Fibroblast of skin of right biceps (primary cell): ENCODE measurements at regions not wholly inside any gene's neighbourhood (a gene's known extent, or its start where the extent isn't known, plus 50 kb on each side); places are given as distances from the start of the nearest gene placed in this dataset.

ENCODE experiments used
- DNase-seq: peaks from one replicate; pipeline ENCODE4 v3.0.0-alpha.2; 2013

DNA sequence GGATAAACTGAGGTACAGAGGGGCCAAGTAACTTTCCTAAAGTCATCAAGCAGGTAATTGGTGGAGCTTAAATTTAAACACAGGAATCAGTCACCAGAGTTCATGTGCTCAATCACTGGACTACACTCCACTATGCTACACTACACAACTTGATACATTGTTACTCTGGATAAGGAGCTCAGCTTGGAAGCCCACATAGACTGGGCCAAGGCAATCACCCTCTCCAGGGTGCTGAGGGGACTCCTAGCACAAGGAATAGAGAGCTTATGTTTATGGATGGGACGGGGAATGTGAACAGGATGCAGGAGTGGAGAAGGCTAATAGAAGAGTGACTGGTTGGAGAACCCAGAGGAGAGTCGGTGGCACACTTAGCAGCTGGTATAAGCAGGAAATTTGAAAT lies 113.5 kb upstream of the NFIB start:
- no peak for DNase-seq

DNA sequence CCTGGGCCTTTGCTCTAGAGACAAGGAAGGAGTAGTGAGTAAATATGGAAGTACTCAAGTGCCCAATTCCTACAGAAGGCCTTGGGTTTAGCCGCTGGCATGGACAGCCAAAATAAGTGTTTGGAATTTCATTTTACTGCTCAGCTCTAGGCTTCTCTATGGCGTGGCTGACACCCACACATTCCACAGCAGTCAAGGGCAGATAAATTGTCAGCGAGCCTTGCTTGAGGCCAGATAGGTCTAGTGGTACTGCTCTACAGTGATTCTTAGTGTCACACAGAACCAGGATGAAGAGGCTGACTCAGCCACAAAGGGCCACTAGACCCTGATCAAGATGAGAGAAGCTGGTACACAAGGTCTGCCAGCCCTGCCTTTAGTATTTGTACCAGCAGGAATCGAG lies 111.0 kb upstream of the NFIB start:
- no peak for DNase-seq

- DNase-seq, result no peak
These were observed 110.3 kb upstream of the NFIB start for GRCh38 chr9:14424289-14424688.

- peak; percentile 96 for DNase-seq
These were observed 109.9 kb upstream of the NFIB start for GRCh38 chr9:14423815-14424261.

- DNase-seq, result no peak
These were observed 107.3 kb upstream of the NFIB start for GRCh38 chr9:14421291-14421690.

GRCh38 chr9:14418941-14419937 lies 105.3 kb upstream of the NFIB start:
- DNase-seq, result no peak

DNA sequence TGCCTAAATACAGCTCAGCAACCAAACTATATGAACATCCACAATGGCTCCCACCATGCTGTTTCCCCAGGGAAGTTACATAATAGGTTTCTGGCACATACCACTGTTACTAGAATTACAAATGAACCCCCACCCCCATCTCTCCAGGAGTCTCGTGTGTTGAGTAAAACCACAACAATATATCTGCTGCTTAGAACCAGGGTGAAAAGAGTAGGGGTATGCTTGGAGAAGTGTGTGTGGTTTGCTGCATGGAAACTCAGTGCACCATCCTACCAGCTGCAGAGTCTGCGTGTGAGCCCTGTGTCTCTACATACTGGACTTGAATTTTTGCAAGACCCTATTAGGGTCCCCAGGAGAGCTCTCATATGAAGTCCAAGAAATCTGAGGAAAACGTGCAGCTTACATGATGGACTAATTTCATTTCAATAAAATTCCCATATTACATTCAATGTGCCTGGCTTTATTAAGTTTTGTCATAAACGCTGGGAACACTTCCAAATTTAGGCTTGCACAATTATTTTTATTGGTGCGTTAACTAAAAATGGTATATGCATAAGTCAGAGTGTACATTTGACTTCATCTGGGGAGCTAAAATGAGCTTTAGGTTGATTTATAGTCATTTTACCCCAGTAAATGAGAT lies 104.5 kb upstream of the NFIB start:
- peak; percentile 74 for DNase-seq

DNA sequence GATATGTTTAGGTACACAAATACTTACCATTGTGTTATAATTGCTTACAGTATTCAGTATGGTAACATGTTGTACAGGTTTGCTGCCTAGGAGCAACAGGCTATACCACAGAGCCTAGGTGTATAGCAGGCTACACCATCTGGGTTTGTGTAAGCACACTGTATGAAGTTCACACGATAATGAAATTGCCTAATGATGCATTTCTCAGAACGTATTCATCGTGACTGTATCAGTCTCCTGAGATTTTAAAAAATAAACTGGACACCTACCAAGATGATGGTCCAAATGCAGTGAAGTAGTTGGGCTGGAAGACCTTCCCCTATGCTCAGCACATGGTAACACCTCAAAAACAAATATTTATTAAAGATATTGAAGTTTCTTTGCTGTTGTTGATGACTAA lies 103.3 kb upstream of the NFIB start:
- peak; percentile 67 for DNase-seq

GRCh38 chr9:14415947-14416346 lies 102.0 kb upstream of the NFIB start:
- DNase-seq, result peak; percentile 90

GRCh38 chr9:14413812-14414211 lies 99.9 kb upstream of the NFIB start:
- DNase-seq, result no peak

GRCh38 chr9:14412775-14413174 lies 98.8 kb upstream of the NFIB start:
- no peak for DNase-seq

GRCh38 chr9:14406463-14406862 lies 92.5 kb upstream of the NFIB start:
- no peak for DNase-seq

DNA sequence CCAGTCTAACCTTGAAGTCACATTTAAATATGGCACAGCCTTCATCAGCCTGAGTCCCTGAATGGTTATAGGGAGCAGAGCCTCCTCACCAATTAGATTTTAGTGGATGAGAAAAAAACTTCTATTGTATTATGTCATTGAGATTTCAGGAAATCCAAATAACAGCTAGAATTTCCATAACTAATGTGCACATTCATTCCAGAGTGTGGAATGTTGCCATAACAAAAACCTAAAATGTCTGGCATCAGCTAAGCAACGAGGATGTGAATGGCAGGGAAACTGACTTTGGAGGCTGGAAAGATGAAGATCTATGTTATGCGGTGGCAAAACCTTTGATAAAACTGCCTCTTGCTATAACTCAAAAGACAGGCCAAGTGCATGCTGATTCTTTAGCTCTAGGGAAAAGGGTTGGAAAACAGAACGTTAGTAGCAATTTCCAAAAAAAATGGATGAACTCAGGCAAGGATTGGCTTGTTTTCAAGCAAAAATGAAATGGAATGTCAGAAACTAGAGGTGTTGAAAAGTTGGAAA lies 91.3 kb upstream of the NFIB start:
- DNase-seq, result no peak

DNA sequence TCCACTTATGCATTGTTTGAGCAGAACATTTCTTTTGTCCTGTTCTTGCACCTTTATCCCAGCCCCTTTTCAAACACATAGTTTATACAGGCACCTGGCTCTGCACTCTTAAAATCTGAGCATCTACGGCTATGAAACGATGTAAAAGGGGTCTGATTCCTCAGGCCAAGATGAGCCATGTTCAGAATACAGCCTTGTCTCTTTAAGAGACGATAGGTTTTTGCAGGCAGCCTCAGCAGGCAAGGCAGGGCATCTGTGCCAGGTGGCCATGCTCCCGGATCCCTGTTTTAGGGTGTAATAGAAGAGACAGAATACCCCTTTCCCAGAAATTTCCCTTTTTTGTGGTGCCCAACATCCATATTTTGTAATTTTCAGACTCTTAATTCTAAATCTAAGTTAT lies 89.1 kb upstream of the NFIB start:
- DNase-seq, result no peak

- no peak for DNase-seq
These were observed 88.6 kb upstream of the NFIB start for GRCh38 chr9:14402583-14402982.

- no peak for DNase-seq
These were observed 88.0 kb upstream of the NFIB start for GRCh38 chr9:14401911-14402310.

GRCh38 chr9:14400658-14400995 lies 86.7 kb upstream of the NFIB start:
- peak; percentile 73 for DNase-seq

DNA sequence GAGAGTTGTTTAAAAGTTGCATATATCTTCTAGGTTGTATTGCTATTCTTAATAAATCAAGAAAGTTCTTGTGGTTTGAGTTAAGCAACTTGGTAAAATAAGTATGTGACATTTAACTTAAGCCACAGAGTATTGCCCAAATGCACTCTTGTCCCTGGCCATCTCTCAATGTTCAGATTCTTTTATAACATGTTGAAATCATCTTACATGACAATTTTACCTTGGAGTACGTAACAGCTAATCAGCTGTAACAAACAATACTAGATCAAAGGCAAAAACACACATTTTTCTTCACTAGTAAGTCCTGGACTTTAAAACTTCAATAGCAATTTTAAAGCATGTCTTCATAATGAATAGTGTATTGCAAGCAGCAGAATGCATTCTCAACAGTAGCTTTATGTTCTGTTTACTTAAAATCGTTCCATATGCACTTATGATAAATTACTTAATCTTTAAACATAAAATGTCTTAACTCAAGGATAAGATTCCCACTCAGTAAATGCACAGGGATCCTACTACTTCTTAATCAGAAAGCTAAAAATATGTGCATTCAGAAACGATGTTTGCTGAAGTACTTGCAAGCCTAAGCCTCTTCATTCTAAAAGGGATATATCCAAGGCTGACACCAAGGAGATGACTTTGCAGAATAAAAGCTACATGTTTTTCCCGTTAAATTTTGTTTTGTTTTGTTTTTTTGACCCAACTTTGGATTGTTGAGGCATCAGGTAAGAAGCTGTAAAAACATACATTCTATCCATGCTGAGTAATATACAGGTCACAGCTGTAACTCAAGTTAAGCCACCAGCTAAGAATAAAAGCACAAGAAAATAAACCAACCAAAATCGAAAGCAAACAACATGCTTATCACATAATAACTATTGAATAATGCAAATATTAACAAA lies 86.1 kb upstream of the NFIB start:
- DNase-seq, result no peak

DNA sequence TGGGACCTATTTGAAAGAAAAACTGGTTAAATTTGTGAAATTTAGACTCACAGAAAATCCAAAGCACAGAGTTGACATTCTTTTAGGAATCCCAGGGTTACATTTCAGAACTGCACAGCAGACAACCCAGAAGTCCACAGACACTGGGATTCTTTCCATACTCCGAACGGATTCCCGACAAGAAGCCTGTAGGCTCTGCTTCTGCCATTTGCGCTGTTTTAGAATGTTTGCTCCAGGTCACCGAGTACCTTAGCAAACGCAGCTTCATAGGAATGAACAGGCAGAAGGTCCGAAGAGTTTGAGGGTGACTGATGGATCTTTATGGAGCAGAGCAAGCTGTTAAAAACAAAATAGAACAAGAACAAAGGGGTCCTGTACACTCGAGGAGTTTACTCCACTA lies 84.5 kb upstream of the NFIB start:
- DNase-seq, result no peak

DNA sequence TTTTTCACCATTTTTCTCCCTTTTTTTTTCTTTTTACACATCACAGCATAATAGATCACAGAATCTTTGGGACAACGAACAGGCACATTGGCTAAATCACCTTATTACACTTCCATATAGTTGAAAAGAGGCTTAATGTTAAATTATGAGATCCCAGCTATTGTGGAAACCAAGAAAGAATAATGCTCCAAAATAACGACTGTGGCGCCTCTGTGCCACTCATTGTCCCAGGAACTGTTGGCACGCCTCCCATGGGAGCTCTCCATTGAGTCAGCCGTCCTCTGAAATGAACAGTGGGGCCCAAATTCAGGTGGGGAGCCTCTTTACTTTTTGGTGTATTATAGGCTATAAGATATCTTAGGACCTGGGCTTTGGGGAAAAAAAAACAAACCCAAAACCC lies 82.2 kb upstream of the NFIB start:
- DNase-seq, result no peak

DNA sequence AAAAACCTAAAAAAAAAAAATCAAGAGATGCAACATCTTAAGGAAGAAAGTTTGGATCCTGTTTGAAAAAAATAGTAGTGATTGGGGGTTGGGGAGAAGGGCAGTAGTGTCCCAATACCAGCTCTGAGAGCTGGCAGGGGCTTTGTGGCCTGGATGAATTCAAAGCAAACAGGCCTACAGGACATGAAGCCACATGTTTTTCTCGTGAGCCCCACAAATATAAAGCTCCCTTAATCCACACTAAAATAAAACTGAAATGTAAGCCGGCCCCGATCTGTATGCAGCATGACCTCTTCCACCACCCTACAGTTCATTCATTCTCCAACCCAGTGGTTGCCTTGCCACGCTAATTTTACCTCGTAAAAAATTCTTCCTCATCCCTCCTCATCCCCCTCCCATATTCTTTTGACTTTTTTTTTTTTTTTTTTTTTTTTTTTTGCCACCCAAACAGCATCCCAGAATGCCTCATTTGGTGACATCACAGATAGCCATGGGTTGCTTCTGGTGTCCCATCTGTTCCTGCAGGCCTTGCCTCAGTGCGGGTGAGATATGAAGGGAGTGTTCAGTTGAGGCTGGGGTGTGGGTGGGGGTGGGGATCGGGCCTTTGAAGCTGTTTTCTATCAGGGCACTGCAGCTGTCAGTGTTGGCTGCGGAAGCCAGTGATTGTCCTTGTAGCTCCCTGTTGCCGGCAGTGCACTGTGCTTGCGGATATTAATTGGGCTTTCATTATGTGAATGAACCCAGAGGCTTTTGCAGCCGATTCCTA lies 81.6 kb upstream of the NFIB start:
- DNase-seq, result no peak

GRCh38 chr9:14393418-14393817 lies 79.5 kb upstream of the NFIB start:
- DNase-seq, result no peak
